A673 (cell line): ENCODE measurements at regions not wholly inside any gene's neighbourhood (a gene's known extent, or its start where the extent isn't known, plus 50 kb on each side); places are given as distances from the start of the nearest gene placed in this dataset.

Experiments used
- BruUV-seq: library from RNA; stranded (reverse); fragments of 400-500 nt; replicated peaks from 2 replicates; lab custom pipeline; 2021; lab: Mats Ljungman, UMichigan
- CTCF ChIA-PET: fragments of 300-600 bp; sonication (Branson Sonifier 250); formaldehyde crosslinking; loops from one replicate; lab custom pipeline; 2022; ENCODE audit warnings: antibody characterized with exemption; lab: Charles Lee
- POLR2A ChIA-PET: fragments of 300-600 bp; sonication (Branson Sonifier 250); formaldehyde crosslinking; loops from one replicate; lab custom pipeline; 2022; ENCODE audit warnings: antibody characterized with exemption; ENCODE audit not compliant: low non-redundant PET; lab: Charles Lee
- DNase-seq: peaks from one replicate; pipeline ENCODE4 v3.0.0-alpha.2; 2015; ENCODE audit warnings: low spot score
- H3K27ac ChIP-seq: fragments of 200-600 bp; sonication (generic); 2 replicates; pipeline ENCODE4 v1.5.1; 2016; ENCODE audit warnings: mixed run types, low read depth, mild to moderate bottlenecking, mixed read lengths, antibody characterized with exemption, low read length; ENCODE audit not compliant: poor library complexity, severe bottlenecking
- H3K27me3 ChIP-seq: fragments of 200-600 bp; sonication (generic); replicated peaks from 2 replicates; pipeline ENCODE4 v1.6.1; 2017; ENCODE audit warnings: mixed run types, low read depth, mild to moderate bottlenecking, mixed read lengths, antibody characterized with exemption, low read length; ENCODE audit not compliant: insufficient read depth, poor library complexity
- H3K36me3 ChIP-seq: fragments of 200-600 bp; sonication (generic); 2 replicates; pipeline ENCODE4 v1.6.1; 2016; ENCODE audit warnings: mixed run types, mild to moderate bottlenecking, mixed read lengths, antibody characterized with exemption, low read length; ENCODE audit not compliant: insufficient read depth, poor library complexity, severe bottlenecking
- H3K4me1 ChIP-seq: fragments of 200-600 bp; sonication (generic); 2 replicates; pipeline ENCODE4 v1.6.1; 2017; ENCODE audit warnings: mixed run types, mild to moderate bottlenecking, mixed read lengths, antibody characterized with exemption, low read length; ENCODE audit not compliant: insufficient read depth, poor library complexity, severe bottlenecking
- H3K4me3 ChIP-seq: fragments of 200-600 bp; sonication (generic); 2 replicates; pipeline ENCODE4 v1.5.1; 2016; ENCODE audit warnings: low read depth, mixed run types, mild to moderate bottlenecking, mixed read lengths, low read length; ENCODE audit not compliant: poor library complexity, severe bottlenecking
- H3K9me3 ChIP-seq: fragments of 200-600 bp; sonication (generic); 2 replicates; pipeline ENCODE4 v1.6.1; 2016; ENCODE audit warnings: mixed run types, low read depth, mild to moderate bottlenecking, mixed read lengths, antibody characterized with exemption, low read length; ENCODE audit not compliant: poor library complexity, severe bottlenecking
- CTCF ChIP-seq: fragments of 300-800, 200-600 bp; sonication (generic); conservative IDR thresholded peaks from 2 replicates; pipeline ENCODE4 v1.5.1; 2017; ENCODE audit warnings: low read depth, mild to moderate bottlenecking, antibody characterized with exemption, low read length, moderate library complexity, mixed read lengths
- EZH2 ChIP-seq: fragments of 200-600 bp; sonication (generic); IDR thresholded peaks from 2 replicates; pipeline ENCODE4 v1.6.1; 2017; ENCODE audit warnings: borderline replicate concordance, low read depth, mild to moderate bottlenecking, mixed read lengths, antibody characterized with exemption, low read length; ENCODE audit not compliant: poor library complexity, severe bottlenecking
- intact Hi-C: fragments of 100-400 bp; cut with micrococcal nuclease; formaldehyde crosslinking; loops from one replicate; pipeline ENCODE4 v1.10.0; 2022; ENCODE audit not compliant: unreplicated experiment

GRCh38 chr5:92911293-92911692 is 669.7 kb downstream of the NR2F1-AS1 start:
- Histone ChIP-seq H3K27me3 (no peaks in the 10 kb centered on the region), H3K9me3 (no peaks in the 10 kb centered on the region), H3K4me3 (no peak overlapping the region), H3K27ac (no peak overlapping the region), H3K36me3 (no peaks in the 10 kb centered on the region), H3K4me1 (no peaks in the 10 kb centered on the region)
- DNase-seq = no peak
- intact Hi-C loops = no loop called here
- ChIA-PET POLR2A (no interaction called here), CTCF (no interaction called here)
- TF ChIP-seq CTCF = no peak
- no peak for TF ChIP-seq EZH2
- no TSS peak for BruUV-seq

- no peaks in the 10 kb centered on the region for H3K4me1 ChIP-seq
- no peaks in the 10 kb centered on the region for H3K27me3 ChIP-seq
- no peaks in the 10 kb centered on the region for H3K9me3 ChIP-seq
- no peak overlapping the region for H3K4me3 ChIP-seq
- intact Hi-C loops = loop anchor here (5.0 to 10.0 kb wide), 3 partner anchors 663 to 1005 kb away; no protein-coding TSS in a partner anchor
- ChIA-PET POLR2A (no interaction called here), CTCF (no interaction called here)
- no TSS peak for BruUV-seq
- peak; percentile 31 for DNase-seq
- no peak overlapping the region for H3K27ac ChIP-seq
- no peaks in the 10 kb centered on the region for H3K36me3 ChIP-seq
- TF ChIP-seq CTCF = peak; percentile 70
- no peak for TF ChIP-seq EZH2
Observed at GRCh38 chr5:92909602-92909962, 671.4 kb downstream of the NR2F1-AS1 start.

- H3K27ac ChIP-seq = no peak overlapping the region
- intact Hi-C loops = loop anchor here (5.0 to 10.0 kb wide), 3 partner anchors 663 to 1006 kb away; no protein-coding TSS in a partner anchor
- H3K9me3 ChIP-seq = no peaks in the 10 kb centered on the region
- H3K36me3 ChIP-seq = no peaks in the 10 kb centered on the region
- ChIA-PET POLR2A (no interaction called here), CTCF (interaction anchor here (0.6 kb wide), 1 partner anchor 560 kb away, joined by 3 read pairs; no protein-coding TSS in a partner anchor)
- DNase-seq = no peak
- no peaks in the 10 kb centered on the region for H3K4me1 ChIP-seq
- no peaks in the 10 kb centered on the region for H3K27me3 ChIP-seq
- no peak overlapping the region for H3K4me3 ChIP-seq
- TF ChIP-seq EZH2 (no peak), CTCF (no peak)
- BruUV-seq = no TSS peak
Observed at GRCh38 chr5:92908952-92909601, 671.9 kb downstream of the NR2F1-AS1 start.
